ENCODE measurements at regions not wholly inside any gene's neighbourhood (a gene's known extent, or its start where the extent isn't known, plus 50 kb on each side); places are given as distances from the start of the nearest gene placed in this dataset.
"Not testable (repeated sequence)": the region's sequence is repeated elsewhere in the genome, so short reads cannot be mapped to it uniquely, and the experiment has no call there.

DNA sequence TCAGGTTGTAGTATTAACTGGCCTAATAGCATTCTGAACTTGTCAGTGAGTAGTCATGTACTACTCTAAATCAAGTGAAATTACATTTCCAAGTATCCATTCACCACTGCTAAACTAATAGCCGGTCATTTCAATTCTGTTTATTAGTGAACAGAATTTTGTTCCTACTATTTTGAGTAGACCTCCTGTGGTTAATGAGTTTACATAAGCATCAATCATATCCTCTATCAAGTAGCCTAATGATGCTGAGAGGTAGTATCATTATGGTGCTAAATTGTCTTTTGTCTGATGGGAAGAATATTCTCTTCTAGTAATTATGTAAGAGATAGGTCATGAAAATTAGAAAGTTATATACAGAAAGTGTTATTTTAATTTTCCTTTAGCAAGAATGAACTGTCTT is 602.8 kb downstream of the KCNT2 start:
- FAIRE-seq, result no peak

DNA sequence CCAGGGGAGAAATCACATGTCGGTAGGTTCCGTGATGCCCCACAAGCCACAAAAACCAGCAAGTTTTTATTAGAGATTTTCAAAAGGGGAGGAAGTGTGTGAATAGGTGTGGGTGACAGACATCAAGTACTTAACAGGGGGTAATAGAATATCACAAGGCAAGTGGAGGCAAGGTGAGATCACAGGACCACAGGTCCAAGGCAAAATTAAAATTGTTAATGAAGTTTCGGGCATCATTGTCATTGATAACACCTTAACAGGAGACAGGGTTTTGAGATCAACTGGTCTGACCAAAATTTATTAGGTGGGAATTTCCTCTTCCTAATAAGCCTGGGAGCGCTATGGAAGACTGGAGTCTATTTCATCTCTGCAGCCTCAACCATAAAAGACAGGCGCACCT is 603.9 kb downstream of the KCNT2 start:
- FAIRE-seq; DNase-seq (ENCODE audit: low spot score): not testable (repeated sequence)

More for the DNA sequence above, 602.8 kb downstream of the KCNT2 start:
- no peak for DNase-seq (ENCODE audit: low spot score)

DNA sequence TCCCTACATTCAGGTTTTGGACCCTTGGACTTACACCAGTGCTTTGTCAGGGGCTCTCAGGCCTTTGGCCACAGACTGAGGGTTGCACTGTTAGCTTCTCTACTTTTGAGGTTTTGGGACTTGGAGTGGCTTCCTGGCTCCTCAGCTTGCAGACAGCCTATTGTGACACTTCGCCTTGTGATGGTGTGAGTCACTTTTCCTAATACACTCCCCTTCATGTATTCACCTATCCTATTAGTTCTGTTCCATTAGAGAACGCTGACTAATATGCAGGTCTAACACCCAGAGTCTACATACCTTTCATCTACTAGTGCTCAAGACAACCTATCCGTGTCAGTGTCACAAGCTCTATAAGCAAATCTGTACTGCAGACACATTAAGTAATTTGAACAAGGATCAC is 605.3 kb downstream of the KCNT2 start:
- no peak for FAIRE-seq
- peak; percentile 1 for DNase-seq (ENCODE audit: low spot score)

- not testable (repeated sequence) for DNase-seq (ENCODE audit: low spot score); FAIRE-seq
Measured at GRCh38 chr1:196002296-196002695, 605.9 kb downstream of the KCNT2 start.

DNA sequence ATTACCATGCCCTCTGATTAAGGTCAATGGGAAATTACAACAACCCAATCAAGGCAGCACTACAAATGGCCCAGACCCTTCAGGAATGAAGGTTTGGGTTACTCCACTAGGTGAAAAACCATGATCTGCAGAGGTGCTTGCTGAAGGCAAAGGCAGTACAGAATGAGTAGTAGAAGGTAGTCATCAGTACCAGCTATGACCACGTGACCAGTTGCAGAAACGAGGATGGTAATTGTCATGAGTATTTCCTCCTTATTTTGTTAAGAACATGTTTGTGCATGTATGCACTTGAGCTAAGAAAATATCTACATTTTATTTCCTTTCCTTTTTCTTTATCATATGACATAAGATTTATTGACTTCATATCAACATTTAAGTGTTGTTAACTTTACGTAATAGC is 607.1 kb downstream of the KCNT2 start:
- no peak for FAIRE-seq
- no peak for DNase-seq (ENCODE audit: low spot score)

DNA sequence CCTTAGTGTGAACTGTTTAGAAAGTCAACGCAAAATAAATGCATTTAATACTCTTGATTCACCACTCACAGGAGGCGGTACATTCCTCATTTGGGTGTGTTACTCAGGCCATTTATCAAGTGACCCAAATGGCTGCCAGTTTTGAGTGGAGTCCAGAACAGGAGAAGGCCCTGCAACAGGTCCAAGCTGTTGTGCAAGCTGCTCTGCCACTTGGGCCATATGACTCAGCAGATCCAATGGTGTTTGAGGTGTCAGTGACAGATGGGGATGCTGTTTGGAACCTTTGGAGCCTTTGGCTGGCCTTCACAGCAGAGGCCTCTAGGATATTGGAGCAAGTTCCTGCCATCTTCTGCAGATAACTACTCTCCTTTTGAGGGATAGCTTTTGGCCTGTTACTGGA is 609.2 kb downstream of the KCNT2 start:
- DNase-seq (ENCODE audit: low spot score) (no peak), FAIRE-seq (no peak)

DNA sequence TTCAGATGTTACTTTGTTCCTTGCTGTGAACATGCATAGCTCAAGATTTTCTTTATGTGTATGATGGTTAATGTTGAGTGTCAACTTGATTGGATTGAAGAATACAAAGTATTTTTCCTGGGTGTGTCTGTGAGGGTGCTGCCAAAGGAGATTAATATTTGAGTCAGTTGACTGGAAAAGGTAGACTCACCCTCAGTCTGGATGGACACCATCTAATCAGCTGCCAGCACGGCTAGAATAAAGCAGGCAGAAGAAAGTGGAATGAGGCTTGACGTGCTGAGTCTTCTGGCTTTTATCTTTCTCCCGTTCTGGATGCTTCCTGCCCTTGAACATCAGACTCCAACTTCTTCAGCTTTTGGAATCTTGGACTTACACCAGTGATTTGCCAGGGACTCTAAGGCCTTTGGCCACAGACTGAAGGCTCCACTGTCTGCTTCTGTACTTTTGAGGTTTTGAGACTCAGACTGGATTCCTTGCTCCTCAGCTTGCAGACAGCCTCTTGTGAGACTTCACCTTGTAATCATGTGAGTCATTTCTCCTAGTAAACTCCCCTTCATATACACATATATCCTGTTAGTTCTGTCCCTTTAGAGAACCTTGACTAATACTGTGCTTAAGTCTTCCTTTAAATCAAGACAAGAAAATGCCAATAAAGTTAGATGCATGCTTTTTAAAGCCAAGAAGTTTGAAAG is 626.6 kb downstream of the KCNT2 start:
- DNase-seq (ENCODE audit: low spot score), result no peak
- FAIRE-seq, result no peak

GRCh38 chr1:195979646-195980045 is 628.6 kb downstream of the KCNT2 start:
- DNase-seq (ENCODE audit: low spot score) (no peak), FAIRE-seq (no peak)

- FAIRE-seq, result no peak
- no peak for DNase-seq (ENCODE audit: low spot score)
Measured at GRCh38 chr1:195973311-195973904, 634.8 kb downstream of the KCNT2 start.

- no peak for FAIRE-seq
- DNase-seq (ENCODE audit: low spot score), result no peak
Measured at GRCh38 chr1:195971589-195971988, 636.7 kb downstream of the KCNT2 start.

GRCh38 chr1:195970209-195970608 is 638.0 kb downstream of the KCNT2 start:
- DNase-seq (ENCODE audit: low spot score) (no peak), FAIRE-seq (no peak)

DNA sequence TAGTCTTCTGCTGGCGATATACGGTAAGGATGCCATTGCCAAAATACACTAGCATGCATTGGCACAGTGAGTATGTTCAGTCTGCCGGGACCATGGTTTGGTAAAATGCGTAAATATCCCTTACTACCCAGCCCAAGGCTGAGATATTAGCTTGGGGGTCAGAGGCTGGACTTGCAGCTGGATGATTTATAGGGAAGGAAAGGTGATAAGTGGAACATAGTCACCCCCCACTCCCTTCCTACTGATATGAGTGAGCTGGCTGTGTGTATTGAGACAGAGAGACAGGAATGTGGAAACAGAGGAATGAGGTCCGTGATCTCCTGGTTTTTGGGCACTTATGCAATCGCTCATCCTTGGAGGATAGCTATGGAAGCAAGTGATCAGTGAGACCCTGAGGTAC is 642.8 kb downstream of the KCNT2 start:
- DNase-seq (ENCODE audit: low spot score) (no peak), FAIRE-seq (no peak)

DNA sequence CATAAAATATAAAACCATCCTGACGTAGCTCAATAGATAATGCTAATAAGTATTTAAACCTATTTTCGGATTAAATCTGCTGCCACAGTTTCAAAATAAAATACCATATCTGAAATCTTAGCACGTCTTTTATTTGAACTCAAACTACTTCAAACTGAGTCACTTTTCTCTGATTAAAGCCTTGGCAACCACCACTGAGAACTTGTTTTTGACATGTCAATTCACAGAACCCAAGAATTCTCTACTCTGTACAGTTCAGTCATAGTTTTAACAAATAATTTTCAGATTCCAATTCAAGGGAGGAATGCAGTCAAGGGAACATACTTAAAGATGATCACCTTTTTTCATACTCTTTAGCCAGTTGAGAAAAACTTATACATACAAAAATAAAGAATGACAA is 643.2 kb downstream of the KCNT2 start:
- FAIRE-seq (no peak), DNase-seq (ENCODE audit: low spot score) (no peak)

DNA sequence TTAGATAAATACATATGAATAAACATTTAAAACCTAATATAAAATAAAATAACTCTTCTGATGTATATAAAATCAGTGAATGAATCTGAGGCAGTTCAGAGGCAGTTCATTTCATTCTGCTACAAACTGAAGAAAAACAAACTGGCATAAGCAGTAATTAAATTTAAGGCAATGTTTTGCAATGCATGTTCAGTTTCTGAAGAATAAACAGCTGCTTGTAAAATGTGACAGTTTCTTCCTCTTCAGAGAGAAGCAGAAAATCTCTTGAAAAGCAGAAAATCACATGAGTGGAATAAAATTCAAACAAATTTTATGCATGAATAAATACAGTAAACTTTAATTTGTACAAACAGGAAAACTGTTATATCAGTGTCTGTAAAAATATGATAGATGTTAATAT is 643.7 kb downstream of the KCNT2 start:
- no peak for DNase-seq (ENCODE audit: low spot score)
- FAIRE-seq, result no peak

DNA sequence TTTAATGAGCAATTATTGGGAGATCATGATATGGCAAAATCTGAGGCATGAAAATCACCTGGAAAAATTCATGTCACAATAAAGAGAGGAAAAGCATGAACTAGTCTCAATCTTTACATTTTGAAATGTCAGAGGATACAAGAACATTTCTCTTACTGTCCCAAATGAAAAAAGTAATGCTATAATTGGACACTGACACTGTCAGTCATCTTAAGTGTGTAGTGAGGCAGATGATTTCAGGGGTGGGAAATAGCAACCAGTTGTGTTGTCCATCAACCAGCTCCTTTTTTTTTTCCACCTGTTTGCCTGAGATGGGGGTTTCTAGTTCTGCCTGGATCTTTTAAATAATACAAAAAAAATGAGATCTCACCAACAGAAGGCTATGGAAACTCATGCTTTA is 646.2 kb downstream of the KCNT2 start:
- FAIRE-seq (no peak), DNase-seq (ENCODE audit: low spot score) (no peak)

GRCh38 chr1:195960580-195960979 is 647.7 kb downstream of the KCNT2 start:
- FAIRE-seq, result no peak
- no peak for DNase-seq (ENCODE audit: low spot score)

- DNase-seq (ENCODE audit: low spot score), result no peak
- no peak for FAIRE-seq
Measured at GRCh38 chr1:195958131-195958530, 650.1 kb downstream of the KCNT2 start.

DNA sequence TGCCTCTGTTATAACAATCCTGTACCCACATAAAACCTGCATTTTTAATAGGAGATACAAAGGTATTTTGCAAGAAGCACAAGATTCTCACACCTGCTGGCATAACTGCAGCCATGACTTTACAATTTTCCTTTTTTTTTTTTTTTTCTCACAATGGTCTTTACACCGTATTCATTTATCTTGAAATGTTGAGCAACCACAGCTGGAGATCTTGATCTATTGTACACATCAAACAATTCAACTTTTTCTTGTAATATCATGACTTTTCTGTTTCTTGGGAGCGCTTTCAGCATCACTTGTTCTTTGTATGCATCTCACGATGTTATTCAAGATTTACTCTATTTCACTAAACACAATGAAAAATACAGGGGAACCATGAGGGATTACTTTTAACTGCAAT is 651.4 kb downstream of the KCNT2 start:
- FAIRE-seq, result no peak
- no peak for DNase-seq (ENCODE audit: low spot score)

DNA sequence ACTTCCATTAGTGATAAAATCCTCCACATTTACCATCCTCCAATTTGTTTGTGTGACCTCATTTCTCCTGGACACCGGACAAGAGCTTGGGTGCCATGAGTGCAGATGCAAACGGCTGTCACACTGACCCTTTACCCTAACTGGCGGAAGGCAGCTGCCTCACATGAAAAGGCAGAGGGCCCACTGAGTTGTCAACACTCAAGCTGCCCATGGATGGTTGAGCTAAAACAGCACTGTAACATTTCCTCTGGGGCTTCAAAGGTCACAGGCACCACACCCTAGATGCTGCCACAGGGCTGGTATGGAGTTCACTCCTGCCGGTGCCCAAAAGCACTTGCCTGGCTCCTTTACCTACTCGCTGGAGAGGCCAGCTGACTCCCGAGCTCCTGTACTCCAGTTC is 653.4 kb downstream of the KCNT2 start:
- DNase-seq (ENCODE audit: low spot score), result no peak
- FAIRE-seq, result no peak

GRCh38 chr1:195951313-195951712 is 656.9 kb downstream of the KCNT2 start:
- FAIRE-seq (no peak), DNase-seq (ENCODE audit: low spot score) (no peak)

GRCh38 chr1:195948123-195948895 is 659.9 kb downstream of the KCNT2 start:
- FAIRE-seq, result no peak
- DNase-seq (ENCODE audit: low spot score), result no peak

- FAIRE-seq, result no peak
- no peak for DNase-seq (ENCODE audit: low spot score)
Measured at GRCh38 chr1:195946500-195946899, 661.7 kb downstream of the KCNT2 start.

DNA sequence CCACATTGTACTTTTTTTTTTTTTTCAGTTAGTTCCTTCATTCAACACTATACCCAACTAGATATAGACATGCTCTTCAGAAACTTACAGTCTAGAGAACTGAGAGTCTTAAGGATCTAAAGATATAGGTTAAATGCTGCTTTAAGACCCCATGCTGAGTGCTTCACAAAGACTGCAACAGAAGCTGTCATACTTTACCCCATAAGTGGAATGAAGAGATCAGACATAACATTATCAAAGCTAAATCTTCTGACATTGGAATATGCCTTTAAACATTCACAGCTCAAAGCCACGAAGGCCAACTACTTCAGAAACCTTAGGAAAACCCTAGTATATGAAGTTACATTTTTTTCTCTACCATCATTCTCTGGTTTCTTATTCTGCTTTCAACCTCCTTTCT is 666.4 kb downstream of the KCNT2 start:
- DNase-seq (ENCODE audit: low spot score), result no peak
- no peak for FAIRE-seq
